HG03108 (cell line): ENCODE measurements at regions not wholly inside any gene's neighbourhood (a gene's known extent, or its start where the extent isn't known, plus 50 kb on each side); places are given as distances from the start of the nearest gene placed in this dataset.

ENCODE experiments used
- ATAC-seq: cut with Tn5 transposase; IDR thresholded peaks from one replicate; pipeline ENCODE4 v1.9.1; 2021; ENCODE audit warnings: moderate library complexity; ENCODE audit not compliant: unreplicated experiment

DNA sequence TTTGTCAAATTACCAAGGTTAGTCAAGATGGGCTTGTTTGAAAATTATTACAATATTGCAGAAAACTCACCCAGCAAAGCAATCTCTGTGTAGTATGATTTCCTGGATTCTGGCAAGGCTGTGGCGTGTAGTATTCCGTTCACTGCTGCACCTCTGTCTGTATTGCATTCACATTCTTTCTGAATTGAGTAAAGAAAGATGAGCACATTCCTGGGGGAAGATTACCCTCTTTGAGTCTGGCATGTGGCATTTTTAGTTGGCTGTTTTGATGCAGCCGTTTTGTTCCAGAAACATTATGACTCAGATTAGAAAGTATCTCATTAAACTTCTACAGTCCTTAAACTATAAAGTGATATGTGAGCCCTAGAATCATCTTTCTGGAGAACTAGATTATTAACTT is 197.7 kb downstream of the TENT4A start:
- ATAC-seq, result no peak

GRCh38 chr5:6914347-6914746 is 201.1 kb downstream of the TENT4A start:
- ATAC-seq, result no peak

DNA sequence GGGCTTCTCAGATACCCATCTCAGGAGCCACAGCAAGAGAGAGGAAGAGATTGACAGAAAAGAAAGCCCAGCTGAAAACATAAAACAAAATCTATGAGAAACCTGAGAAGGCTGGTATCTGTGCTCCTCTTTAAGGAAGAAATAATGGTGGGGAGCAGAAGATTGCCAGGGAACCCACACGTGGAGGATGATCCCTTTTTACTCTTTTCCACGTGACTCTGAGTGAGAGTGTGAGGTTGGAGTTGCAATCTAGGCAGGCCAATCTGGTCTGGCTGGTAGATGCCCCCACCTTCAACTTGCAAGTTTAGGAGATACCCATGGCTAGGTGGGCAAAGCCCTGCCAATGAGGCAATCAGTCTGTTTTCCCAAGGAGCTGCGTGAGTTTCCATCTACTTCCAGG is 202.3 kb downstream of the TENT4A start:
- no peak for ATAC-seq

- no peak for ATAC-seq
These were observed 205.0 kb downstream of the TENT4A start for GRCh38 chr5:6918255-6918654.

DNA sequence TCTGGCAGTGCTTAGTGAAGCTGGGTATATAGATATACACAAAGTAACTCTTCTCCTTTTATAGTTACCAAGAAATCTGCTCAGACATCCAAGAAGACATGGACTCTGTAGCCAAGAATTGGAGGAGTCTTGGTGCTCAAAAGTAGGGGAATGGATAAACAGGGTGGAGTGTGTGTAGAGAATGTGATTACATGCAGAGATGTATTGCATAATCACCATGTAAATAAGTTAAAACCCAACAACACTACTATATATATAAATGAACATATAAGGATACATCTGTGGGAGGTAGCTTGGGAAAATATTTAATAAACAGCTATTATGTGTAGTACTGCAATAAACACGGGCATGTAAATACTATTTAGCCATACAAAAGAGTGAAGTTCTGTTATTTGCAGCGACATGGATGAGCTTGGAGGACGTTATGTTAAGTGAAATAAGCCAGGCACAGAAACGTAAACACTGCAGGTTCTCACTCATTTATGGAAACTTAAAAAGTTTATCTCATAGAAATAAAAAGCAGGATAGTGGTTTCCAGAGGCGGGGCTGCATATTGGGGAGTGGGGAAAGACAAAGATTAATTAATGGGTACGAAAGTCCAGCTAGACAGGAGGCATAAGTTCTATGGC is 207.5 kb downstream of the TENT4A start:
- ATAC-seq, result no peak

GRCh38 chr5:6926491-6927038 is 213.3 kb downstream of the TENT4A start:
- no peak for ATAC-seq

GRCh38 chr5:6936031-6936430 is 222.8 kb downstream of the TENT4A start:
- no peak for ATAC-seq

DNA sequence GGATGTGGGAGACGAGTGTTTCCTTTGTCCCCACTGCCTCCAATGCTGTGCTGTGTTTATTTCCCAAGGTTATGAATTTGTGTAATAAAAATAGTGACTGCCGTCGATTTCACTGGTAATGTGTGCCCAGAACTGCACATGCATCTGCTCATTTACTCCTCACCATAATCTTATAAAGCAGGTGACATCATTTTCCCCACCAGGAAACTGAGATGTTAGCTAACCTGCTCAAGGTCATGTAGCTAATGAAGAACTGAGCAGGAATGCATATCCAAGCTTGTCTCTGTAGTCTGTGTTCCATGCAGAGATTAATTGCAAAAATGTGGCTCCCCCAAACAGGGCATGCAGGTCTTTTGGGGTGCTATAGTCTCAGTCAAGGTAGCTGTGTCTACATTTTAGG is 224.4 kb downstream of the TENT4A start:
- no peak for ATAC-seq

- no peak for ATAC-seq
These were observed 228.4 kb downstream of the TENT4A start for GRCh38 chr5:6941631-6942030.

DNA sequence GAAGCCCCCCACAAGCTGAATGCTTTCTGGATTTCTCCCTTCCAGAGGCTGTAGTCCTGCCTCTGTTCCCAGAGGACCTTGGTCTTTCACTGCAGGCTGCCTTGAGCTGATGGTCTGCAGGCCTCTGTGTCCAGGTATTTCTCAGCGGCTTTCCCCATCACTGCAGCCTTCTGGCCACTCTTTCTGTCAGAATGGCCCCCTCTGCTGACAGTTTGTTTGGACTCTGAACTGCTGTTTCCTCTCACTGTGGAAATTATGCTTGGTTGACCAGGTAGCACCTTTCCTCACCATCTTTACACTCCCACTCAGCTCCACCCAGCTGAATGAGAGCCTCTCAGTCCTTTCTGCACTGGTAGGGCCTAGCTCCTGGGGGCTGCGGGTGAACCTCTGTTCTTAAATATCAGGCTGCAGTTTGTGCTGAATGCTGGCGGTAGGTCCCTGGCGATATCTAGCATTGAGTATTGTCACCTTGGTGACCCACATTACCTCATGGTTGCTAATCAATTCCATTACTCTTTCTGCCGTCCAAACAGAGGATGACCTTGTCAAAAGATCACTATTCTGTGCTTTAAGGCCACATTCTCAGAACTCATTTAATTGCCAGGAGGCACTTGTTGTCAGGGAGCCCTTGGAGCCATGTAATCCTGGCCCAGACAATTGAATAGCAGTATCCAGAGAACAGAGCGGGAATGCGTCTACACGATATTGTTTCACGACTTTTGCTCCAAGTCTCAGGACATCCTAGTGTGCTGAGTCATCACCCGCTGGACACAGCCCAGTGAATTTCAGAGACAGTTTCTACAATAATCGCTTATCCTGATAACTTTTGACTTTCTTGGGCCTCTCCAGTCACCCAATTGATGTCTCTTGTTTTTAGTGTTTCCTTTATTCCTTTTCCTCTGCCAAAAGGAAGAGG is 230.2 kb downstream of the TENT4A start:
- no peak for ATAC-seq

DNA sequence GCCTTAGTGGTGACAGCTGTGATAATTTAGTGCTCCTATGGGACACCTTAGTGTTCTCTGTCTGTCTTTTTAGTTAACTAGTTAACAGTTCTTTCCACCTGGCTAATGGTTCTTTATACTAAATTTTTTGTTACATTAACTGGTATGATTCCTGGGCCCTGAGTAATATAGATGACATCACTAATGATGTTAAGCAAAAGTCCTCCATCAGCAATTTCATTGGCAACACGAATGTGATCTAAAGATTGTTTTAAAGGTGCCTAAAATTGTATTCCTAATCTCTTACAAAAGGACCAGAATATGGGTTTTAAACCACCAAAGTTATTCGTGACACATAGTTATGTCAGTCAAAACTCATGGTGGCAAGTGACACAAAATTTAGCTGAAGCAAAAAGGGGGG is 235.3 kb downstream of the TENT4A start:
- ATAC-seq, result no peak

DNA sequence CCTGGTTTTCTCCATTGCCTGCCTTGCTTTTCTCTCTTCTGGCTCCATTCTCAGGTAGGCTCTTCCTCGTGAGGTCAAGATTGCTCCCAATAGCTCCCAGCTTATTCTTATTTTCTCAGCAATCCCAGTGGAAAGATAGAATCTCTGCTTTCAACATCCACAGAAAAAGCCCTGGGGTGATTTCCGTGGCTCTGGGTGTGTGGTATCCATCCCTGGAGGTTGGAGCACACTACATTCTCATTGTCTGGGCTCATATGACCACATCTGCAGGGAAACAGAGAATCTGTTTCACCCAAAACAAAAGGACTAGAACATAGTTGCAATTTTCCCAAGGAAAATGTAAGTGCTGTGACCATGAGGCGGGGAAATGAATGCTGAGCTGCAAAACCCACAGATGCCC is 236.0 kb downstream of the TENT4A start:
- no peak for ATAC-seq

GRCh38 chr5:6950250-6950649 is 237.0 kb downstream of the TENT4A start:
- no peak for ATAC-seq

GRCh38 chr5:6950860-6951259 is 237.6 kb downstream of the TENT4A start:
- no peak for ATAC-seq

- ATAC-seq, result no peak
These were observed 247.9 kb downstream of the TENT4A start for GRCh38 chr5:6961123-6961522.

DNA sequence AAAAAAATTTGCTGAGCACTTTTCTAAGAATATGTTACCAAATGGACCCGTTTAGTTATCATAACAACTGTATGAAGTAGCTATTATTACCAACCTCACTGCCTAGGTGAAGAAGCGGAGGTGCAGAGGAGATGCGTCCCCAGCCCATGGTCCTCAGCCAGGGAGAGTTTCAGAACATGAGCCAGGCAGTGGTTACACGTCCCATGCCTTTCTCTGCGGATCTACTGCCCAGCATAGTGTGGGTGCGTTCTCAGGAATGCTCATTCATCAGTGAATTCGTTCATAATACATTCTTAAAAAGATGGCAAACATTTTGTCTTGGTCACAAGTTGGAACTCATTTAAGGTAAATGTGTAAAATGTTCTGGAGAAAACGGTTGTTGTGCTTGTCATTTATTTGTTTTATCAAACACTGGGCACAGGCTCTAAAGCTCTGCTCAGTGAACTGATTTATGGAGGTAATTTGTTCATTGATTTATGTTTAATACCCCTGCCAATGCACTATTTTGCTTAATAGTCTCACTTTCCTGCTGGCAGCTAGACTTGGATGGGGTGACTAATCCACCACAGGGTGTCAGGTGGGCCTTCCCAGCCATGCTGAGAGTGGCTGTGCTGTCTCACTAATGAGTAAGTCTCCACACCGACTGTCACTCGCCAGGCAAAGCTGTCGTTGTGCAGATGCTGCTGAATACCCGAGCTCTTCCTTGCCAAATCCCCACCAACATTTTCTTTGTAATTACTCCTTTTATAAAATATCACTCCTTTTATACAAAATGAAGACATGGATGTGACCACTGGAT is 248.8 kb downstream of the TENT4A start:
- ATAC-seq, result no peak

DNA sequence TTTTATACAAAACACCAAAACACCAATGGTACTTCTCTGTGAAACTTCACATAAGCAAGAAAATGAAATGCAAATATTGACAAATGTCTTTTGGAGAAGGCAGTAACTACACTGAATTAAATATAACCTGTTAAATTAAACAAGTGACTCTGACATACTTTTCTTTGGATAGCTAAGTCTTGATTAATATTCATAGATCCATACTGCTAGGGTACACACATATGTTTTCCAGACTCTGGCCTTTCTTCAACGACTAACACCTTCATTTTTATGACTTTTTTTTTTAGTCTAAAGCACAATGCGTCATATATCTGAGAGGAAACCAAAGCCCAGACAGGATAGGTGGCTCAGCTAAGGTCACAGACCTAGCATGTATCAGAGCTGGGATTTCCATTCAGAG is 263.7 kb downstream of the TENT4A start:
- no peak for ATAC-seq

DNA sequence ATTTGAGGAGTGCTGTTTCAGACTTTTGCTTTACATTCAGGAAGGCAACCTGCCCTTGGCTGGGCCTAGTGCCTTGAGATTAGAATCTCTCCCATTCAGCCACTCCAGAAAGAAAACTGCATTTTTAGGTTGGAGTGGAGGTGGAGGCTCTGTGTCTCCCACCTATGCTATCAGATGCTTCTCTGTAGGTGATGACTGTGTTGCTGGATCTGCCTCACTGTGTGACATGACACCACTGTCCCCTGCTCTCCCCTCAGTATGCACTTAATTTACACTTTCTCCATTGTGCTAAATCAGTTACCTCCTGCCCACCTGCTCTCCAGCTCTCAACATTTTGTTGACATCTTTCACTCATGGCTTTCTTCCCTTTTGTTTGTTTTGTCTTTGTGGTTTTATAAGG is 265.8 kb downstream of the TENT4A start:
- no peak for ATAC-seq

- ATAC-seq, result no peak
These were observed 276.0 kb downstream of the TENT4A start for GRCh38 chr5:6989230-6989629.

DNA sequence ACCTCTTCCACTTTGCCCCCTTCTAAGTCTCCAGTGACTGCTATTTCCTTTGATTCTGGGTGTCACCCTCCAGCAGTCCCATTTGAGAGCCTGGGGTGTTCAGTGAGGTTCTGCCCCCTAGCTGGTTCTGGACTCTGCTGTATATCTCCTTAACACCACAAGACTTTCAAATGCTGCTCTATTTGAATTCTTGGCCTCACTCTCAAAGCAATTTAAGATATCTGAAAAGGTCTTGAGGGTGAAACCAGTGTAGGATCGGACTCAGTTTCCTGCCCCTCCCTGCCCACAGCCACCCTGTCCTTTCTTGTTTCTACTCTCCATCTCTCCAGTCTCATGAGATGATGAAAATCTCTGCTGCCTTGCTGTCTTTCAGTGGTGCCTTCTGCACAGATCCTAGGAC is 280.9 kb downstream of the TENT4A start:
- no peak for ATAC-seq

DNA sequence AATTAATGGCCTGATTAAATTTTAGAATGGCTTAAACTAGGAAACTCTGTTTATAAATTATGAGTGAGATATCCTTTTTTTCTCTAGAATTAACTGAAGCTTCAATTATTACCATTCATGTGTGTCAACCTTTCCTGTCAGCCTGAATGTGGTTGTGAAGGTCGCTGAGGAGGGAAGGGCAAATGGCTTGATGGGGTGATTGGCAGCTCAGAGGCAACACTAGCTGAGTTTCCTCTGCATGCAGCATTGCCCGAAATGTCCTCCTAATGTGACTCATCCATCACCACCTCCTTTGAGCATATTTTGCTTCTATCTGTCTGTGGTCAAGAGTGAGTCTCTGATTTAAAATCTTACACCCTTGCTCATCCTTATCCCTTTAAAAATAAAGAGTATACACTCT is 281.9 kb downstream of the TENT4A start:
- ATAC-seq, result no peak
